PC-3 (cell line): ENCODE measurements at regions not wholly inside any gene's neighbourhood (a gene's known extent, or its start where the extent isn't known, plus 50 kb on each side); places are given as distances from the start of the nearest gene placed in this dataset.

Source experiments
- EZH2 ChIP-seq: fragments of 300-600 bp; sonication (generic); IDR thresholded peaks from one replicate; pipeline ENCODE4 v1.6.1; 2017; ENCODE audit warnings: antibody characterized with exemption, mild to moderate bottlenecking, low read length; ENCODE audit not compliant: unreplicated experiment
- EZH2phosphoT487 ChIP-seq: fragments of 300-600 bp; sonication (generic); IDR thresholded peaks from 2 replicates; pipeline ENCODE4 v1.6.1; 2018; ENCODE audit warnings: mild to moderate bottlenecking, antibody characterized with exemption, low read length, borderline replicate concordance
- TF ChIP-seq, protein P1 (sequence below): fragments of 300-600 bp; sonication (generic); conservative IDR thresholded peaks from 2 replicates; pipeline ENCODE4 v1.5.1; 2017; ENCODE audit warnings: antibody characterized with exemption, low read depth, mild to moderate bottlenecking, low read length

DNA sequence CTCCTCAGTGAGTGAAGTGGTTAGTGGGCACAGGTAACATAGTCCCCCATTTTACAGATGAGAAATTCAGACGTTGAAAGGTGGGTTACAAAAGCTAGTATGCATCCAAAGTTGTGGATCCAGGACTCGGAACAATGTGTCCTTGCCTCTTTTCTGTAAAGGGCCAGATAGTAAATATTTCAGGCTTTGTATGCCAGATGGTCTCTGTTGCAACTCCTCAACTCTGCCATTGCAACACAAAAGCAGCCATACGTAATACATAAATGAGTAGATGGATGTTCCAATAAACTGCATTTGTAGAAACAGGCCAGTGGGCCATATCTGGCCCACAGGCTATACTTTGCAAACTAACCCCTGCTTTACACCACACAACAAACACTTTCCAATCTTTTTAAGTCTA, 166.6 kb upstream of the PKDCC start:
- TF ChIP-seq, protein P1, sequence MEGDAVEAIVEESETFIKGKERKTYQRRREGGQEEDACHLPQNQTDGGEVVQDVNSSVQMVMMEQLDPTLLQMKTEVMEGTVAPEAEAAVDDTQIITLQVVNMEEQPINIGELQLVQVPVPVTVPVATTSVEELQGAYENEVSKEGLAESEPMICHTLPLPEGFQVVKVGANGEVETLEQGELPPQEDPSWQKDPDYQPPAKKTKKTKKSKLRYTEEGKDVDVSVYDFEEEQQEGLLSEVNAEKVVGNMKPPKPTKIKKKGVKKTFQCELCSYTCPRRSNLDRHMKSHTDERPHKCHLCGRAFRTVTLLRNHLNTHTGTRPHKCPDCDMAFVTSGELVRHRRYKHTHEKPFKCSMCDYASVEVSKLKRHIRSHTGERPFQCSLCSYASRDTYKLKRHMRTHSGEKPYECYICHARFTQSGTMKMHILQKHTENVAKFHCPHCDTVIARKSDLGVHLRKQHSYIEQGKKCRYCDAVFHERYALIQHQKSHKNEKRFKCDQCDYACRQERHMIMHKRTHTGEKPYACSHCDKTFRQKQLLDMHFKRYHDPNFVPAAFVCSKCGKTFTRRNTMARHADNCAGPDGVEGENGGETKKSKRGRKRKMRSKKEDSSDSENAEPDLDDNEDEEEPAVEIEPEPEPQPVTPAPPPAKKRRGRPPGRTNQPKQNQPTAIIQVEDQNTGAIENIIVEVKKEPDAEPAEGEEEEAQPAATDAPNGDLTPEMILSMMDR, result no peak
- TF ChIP-seq EZH2, result no peak
- TF ChIP-seq EZH2phosphoT487, result no peak
